GM12891 (cell line): ENCODE measurements at regions not wholly inside any gene's neighbourhood (a gene's known extent, or its start where the extent isn't known, plus 50 kb on each side); places are given as distances from the start of the nearest gene placed in this dataset.
"Not testable (repeated sequence)": the region's sequence is repeated elsewhere in the genome, so short reads cannot be mapped to it uniquely, and the experiment has no call there.

Experiments used
- DNase-seq: peaks from one replicate; pipeline ENCODE4 v3.0.0; 2011; ENCODE audit warnings: low spot score; ENCODE audit not compliant: insufficient read length
- FAIRE-seq: peaks from 2 replicates; lab custom pipeline; 2011; peaks lifted over from hg19 to GRCh38; lab: Jason Lieb, UNC
- PAX5 ChIP-seq: IDR thresholded peaks from 2 replicates; pipeline ENCODE4 v1.6.1; 2011; ENCODE audit warnings: low read length, moderate library complexity, mild to moderate bottlenecking; ENCODE audit not compliant: insufficient read depth, severe bottlenecking
- POLR2A ChIP-seq: IDR thresholded peaks from 2 replicates; pipeline ENCODE4 v1.6.1; 2011; ENCODE audit warnings: low read depth, low read length, control low read depth
- POLR2AphosphoS5 ChIP-seq: IDR thresholded peaks from 2 replicates; pipeline ENCODE4 v1.6.1; 2011; ENCODE audit warnings: low read depth, low read length, control low read depth
- POU2F2 ChIP-seq: IDR thresholded peaks from 2 replicates; pipeline ENCODE4 v1.6.1; 2011; ENCODE audit warnings: low read depth, mild to moderate bottlenecking, control low read depth, low read length, moderate library complexity
- SPI1 ChIP-seq: IDR thresholded peaks from 2 replicates; pipeline ENCODE4 v1.6.1; 2011; ENCODE audit warnings: low read depth, low read length, control low read depth
- TAF1 ChIP-seq: IDR thresholded peaks from 2 replicates; pipeline ENCODE4 v1.6.1; 2011; ENCODE audit warnings: low read depth, low read length, control low read depth

DNA sequence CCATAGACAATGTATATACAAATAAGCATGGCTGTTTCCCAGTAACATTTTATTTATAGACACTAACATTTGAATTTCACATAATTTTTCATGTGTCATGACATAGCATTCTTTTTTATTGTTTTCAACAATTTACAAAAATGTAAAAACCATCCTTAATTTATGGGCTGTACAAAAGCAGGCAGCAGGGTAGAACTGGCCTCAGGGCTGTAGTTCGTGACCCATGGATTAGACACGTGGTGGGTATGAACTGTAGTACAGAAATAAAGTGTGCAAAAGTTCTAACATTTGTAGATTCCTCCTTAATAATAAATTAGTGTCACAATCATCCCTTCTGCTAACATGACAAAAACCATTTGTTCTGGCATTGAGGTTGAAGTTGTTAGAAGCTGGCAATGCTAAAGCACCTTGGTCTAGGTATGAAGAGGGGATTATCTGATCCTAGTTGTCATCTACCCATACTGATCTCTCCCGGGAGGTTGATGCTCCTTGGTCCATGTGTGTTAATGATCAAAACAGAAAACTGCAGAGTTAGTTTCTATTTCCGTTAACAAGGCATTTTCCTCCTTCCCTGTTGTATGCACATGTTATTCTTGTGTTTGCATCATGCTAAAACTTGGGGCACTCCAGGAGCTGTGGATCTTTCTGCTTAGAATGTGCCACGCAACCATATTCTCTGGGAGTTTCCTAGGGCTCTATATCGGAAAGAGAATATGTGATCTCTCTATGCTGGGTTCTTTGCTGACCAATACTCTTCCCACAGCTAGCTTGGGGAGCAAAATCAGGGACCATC, 917.6 kb downstream of the TLE1 start:
- DNase-seq (no peak), FAIRE-seq (no peak)
- TF ChIP-seq POLR2AphosphoS5 (no peak), POU2F2 (no peak), POLR2A (no peak), PAX5 (no peak), SPI1 (no peak), TAF1 (no peak)

DNA sequence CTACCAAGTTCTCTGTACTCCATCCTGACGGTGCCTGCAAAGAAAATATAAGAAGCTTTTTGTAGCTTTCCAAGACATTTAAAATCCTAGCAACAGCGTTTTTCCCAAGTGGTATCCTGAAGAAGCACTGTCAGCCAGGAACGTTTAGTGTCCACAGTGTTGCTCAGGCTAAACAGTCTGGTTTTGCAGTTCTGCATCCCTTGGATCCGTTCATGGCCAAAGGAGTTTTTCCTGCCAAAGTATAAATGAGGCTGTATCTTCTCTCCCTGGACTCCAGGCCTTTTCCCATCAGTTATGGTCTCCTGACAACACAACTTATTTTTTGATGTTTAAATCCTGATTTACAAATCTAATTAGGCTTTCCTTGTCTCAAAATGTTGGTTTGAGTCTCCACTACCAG, 925.8 kb downstream of the TLE1 start:
- no peak for TF ChIP-seq POLR2A
- DNase-seq, result no peak
- no peak for FAIRE-seq

DNA sequence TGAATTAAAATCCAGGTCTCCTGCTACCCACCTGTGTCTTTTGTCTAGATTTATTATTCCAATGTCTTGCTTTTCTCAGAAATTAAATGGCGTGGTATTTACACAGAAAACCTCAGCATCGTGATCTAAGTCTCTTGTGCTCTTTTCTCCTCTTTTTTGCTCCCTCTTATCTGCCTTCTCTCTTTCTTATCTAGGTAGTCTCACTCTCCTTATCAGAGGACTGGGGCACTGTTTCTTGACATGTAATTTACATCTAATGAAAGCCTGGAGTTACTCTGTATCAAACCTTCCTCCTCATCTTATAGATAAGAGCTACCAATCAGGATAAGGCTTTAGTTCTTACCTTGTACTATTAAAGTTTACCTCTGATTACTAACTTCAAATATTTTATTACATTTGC, 933.8 kb downstream of the TLE1 start:
- FAIRE-seq (no peak), DNase-seq (no peak)
- TF ChIP-seq TAF1, result no peak
- TF ChIP-seq POLR2AphosphoS5, result no peak
- no peak for TF ChIP-seq PAX5

DNA sequence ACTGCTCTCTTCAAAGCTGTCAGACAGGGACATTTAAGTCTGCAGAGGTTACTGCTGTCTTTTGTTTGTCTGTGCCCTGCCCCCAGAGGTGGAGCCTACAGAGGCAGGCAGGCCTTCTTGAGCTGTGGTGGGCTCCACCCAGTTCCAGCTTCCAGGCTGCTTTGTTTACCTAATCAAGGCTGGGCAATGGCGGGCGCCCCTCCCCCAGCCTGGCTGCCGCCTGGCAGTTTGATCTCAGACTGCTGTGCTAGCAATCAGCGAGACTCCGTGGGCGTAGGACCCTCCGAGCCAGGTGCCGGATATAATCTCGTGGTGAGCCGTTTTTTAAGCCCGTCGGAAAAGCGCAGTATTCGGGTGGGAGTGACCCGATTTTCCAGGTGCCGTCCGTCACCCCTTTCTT, 942.3 kb downstream of the TLE1 start:
- not testable (repeated sequence) for DNase-seq, FAIRE-seq

DNA sequence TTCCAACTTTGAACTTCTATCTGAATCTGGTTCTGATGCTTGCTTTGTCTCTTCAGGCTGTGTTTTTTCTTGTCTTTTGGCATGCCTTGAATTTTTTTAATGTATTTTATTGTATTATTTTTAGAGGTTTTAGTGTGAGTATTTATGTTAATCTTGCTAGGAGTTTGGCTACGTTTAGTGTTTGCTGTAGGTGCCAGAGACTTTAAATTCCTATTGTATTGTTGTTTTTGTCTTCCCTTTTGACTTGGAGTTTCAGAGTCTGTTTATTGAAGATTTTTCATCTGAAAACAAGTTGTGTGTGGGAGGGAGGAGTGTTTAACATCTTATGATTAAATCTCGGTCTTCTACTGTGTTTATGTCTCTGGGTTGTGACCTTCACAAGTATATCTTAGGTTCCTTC, 956.8 kb downstream of the TLE1 start:
- TF ChIP-seq PAX5 (no peak), POLR2AphosphoS5 (no peak), TAF1 (no peak), POU2F2 (no peak), POLR2A (no peak), SPI1 (no peak)
- DNase-seq (no peak), FAIRE-seq (no peak)

DNA sequence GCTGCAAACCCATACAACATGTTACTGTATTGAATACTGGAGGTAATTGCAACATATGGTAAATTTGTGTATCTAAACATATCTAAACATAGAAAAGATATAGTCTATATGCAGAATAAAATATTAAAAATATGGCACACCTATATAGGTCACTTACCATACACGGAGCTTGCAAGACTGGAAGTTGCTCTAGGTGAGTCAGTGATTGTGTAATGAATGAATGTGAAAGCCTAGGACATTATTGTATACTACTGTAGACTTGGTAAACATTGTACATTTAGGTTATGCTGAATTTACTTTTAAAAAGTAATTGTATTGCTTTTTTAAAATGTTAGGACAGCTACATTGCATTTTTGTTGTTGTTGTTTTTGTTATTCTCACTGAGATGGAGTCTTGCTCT, 968.8 kb downstream of the TLE1 start:
- FAIRE-seq (no peak), DNase-seq (no peak)
- no peak for TF ChIP-seq SPI1
- TF ChIP-seq POU2F2, result no peak
- no peak for TF ChIP-seq POLR2AphosphoS5
- no peak for TF ChIP-seq POLR2A
- no peak for TF ChIP-seq TAF1
- TF ChIP-seq PAX5, result no peak

DNA sequence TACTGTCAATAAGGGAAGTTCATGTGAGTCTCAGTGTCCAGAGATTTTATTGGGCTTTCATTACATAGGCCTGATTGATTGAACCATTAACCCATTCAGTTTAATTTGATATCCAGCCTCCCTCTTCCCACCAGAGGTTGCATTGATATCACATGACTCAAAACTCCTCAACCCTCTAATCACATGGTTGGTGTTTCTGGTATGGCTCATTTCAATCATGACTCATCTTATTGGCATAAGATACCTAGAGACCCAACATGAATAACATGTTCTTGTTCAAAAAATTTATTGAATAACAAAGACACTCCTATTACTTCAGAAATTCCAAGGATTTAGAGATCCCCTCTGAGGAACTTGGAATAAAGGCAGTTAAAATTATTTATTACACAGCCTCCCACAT, 982.2 kb downstream of the TLE1 start:
- DNase-seq (no peak), FAIRE-seq (no peak)
- no peak for TF ChIP-seq PAX5
- no peak for TF ChIP-seq TAF1
- TF ChIP-seq POLR2A, result no peak
- TF ChIP-seq SPI1, result no peak

DNA sequence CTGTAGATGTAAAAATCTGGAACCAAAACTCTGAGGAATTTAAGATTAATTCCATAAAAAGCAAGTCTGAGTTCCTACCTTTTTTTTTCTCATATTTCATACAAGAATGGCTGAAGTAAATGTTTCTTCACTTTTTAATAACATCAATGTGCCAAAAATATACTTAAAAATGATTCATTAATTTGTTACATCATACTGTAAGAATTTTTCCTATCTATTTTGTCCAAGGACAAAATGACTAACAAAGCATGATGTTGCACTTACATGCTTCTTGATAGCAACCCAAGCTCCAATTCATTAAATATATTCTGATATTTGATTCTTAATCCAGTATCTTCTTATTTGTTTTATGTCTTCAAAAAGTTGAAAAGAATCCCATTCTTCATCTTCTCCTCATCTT, 988.3 kb downstream of the TLE1 start:
- TF ChIP-seq POLR2A (no peak), POLR2AphosphoS5 (no peak), SPI1 (no peak), PAX5 (no peak), POU2F2 (no peak), TAF1 (no peak)
- DNase-seq (no peak), FAIRE-seq (no peak)

DNA sequence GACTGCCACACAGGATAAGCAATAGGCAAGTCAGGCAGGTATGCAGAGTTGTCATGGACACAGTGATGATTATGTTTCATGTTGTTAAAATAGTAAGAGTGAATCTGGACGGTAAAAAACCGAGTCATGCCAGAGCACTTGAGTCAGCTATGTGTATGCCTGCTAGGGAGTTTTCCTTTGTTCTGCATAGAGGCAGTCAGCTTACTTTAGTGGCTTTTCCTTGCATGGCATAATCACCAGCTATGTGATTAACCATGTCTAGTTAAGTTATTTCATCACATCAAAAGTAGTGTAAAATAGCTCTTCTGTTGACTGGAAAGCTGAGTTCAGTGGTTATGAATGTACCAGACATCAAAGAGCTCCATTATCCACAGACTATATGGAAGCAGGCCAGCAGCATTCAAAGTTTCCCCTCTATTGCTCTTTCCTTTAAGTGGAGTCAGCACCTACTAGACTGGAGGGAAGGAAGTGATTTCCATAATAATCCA, 989.8 kb downstream of the TLE1 start:
- no peak for DNase-seq
- FAIRE-seq, result no peak
- TF ChIP-seq POLR2AphosphoS5 (no peak), POU2F2 (no peak)

DNA sequence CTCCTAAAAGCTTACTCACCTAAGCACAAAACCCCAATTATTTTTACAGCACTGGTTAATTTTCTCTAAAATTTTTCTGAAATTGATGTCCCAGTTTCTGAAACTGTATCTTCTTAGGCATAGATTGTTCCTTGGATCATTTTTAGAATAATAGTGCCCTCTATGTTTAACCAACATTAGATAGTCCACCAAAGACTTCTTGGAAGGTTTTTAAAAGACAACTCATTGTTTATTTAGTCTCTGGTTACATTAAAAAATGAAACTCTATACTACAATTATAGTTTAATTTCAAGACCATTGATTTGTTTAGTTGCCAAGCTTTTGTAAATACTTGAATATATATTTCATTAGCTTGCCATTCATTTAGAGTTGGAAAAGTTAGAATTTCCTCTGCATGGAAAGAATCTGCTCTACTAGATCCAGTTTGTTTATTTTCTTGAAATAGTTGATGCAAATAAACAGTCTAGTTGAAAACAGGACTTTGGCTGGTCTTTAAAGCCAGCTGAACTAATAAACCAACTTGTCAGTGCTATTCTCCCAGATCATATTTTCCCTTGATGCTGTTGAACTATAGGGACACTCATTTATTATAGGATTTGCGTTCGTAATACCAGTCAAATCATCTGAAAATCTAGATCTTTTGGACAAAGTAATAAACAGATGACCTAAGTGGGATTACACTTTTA, 990.5 kb downstream of the TLE1 start:
- FAIRE-seq (no peak), DNase-seq (no peak)
- TF ChIP-seq PAX5 (no peak), POLR2AphosphoS5 (no peak), TAF1 (no peak), POLR2A (no peak), POU2F2 (no peak), SPI1 (no peak)

DNA sequence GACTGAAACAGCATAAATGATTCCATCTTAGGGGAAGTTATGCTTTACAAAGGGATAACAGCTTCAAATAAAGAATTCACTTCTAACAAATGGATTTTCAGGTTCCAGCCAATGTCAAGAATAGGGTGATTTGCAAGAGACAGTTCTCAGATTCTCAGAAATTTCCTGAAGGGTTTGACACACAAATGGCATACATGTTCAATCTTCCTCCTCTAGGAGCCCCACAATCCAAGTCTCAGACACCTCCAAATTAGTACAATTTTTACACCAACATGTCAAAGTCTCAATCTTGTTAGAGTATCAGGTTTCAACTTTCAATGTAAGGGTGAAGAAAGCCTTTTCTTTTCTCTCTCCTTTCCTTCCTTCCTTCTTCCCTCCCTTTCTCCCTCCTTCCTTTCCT, 996.6 kb downstream of the TLE1 start:
- TF ChIP-seq SPI1, result no peak
- FAIRE-seq, result no peak

More for the DNA sequence above, 996.6 kb downstream of the TLE1 start:
- no peak for DNase-seq
